SK-N-SH (cell line): ENCODE measurements at regions not wholly inside any gene's neighbourhood (a gene's known extent, or its start where the extent isn't known, plus 50 kb on each side); places are given as distances from the start of the nearest gene placed in this dataset.

Experiments used
- CTCF ChIA-PET: fragments of 300-600, 350-600 bp; formaldehyde crosslinking; extraction: SDS; loops from one replicate; lab custom pipeline; 2021; lab: Yijun Ruan, JAX
- POLR2A ChIA-PET: fragments of 350-600 bp; sonication (Branson Sonifier 250); formaldehyde crosslinking; extraction: SDS; loops from one replicate; lab custom pipeline; 2020; ENCODE audit warnings: antibody characterized with exemption, inconsistent platforms; lab: Yijun Ruan, JAX
- DNase-seq: peaks from one replicate; pipeline ENCODE4 v3.0.0; 2012
- H2AFZ ChIP-seq: fragments of 200-600 bp; sonication (generic); 2 replicates; pipeline ENCODE4 v1.8.1; 2016; ENCODE audit warnings: antibody characterized with exemption, mild to moderate bottlenecking, low read depth
- H3F3A ChIP-seq: fragments of 200-600 bp; sonication (generic); replicated peaks from 2 replicates; pipeline ENCODE3; 2016; ENCODE audit warnings: antibody characterized with exemption, mild to moderate bottlenecking; ENCODE audit not compliant: insufficient read depth
- H3K27ac ChIP-seq, 2 experiments: fragments of 200-500 bp in 1 of 2; fragments of 200-600 bp in 1 of 2; sonication (Bioruptor generic) in 1 of 2; sonication (generic), shearing (Covaris generic) in 1 of 2; 2 replicates each; pipeline versions ENCODE4 v1.5.1 to v1.6.1; 2014 to 2016; ENCODE audit warnings: low read depth in 2 of 2, inconsistent platforms in 1 of 2, low read length in 1 of 2, mild to moderate bottlenecking in 1 of 2, mixed read lengths in 1 of 2
- H3K27me3 ChIP-seq: fragments of 200-600 bp; sonication (generic), shearing (Covaris generic); 2 replicates; pipeline ENCODE4 v1.6.1; 2016; ENCODE audit warnings: mixed run types; ENCODE audit not compliant: insufficient read depth
- H3K36me3 ChIP-seq, 2 experiments: fragments of 200-500 bp in 1 of 2; fragments of 200-600 bp in 1 of 2; sonication (Bioruptor generic) in 1 of 2; sonication (generic) in 1 of 2; replicated peaks in 1 of 2; 2 replicates each; pipeline versions ENCODE3 to v1.5.1; 2014 to 2016; ENCODE audit warnings: low read length in 1 of 2, mild to moderate bottlenecking in 1 of 2; ENCODE audit not compliant: insufficient read depth in 2 of 2, control insufficient read depth in 1 of 2
- H3K4me1 ChIP-seq, 2 experiments: fragments of 200-500 bp in 1 of 2; fragments of 200-600 bp in 1 of 2; sonication (Bioruptor generic) in 1 of 2; sonication (generic), shearing (Covaris generic) in 1 of 2; 2 replicates each; pipeline versions ENCODE4 v1.5.1 to v1.6.1; 2014 to 2016; ENCODE audit warnings: low read depth in 1 of 2, low read length in 1 of 2, mixed run types in 1 of 2; ENCODE audit not compliant: insufficient read depth in 2 of 2, control insufficient read depth in 1 of 2
- H3K4me2 ChIP-seq: fragments of 200-600 bp; sonication (generic), shearing (Covaris generic); 2 replicates; pipeline ENCODE4 v1.6.1; 2017; ENCODE audit warnings: mixed run types
- H3K4me3 ChIP-seq, 2 experiments: fragments of 200-500 bp in 1 of 2; fragments of 200-600 bp in 1 of 2; sonication (Bioruptor generic) in 1 of 2; sonication (generic), shearing (Covaris generic) in 1 of 2; 2 replicates each; pipeline versions ENCODE4 v1.5.1 to v1.8.1; 2014 to 2016; ENCODE audit warnings: low read depth in 2 of 2, inconsistent platforms in 1 of 2, low read length in 1 of 2, mild to moderate bottlenecking in 1 of 2, mixed read lengths in 1 of 2, moderate library complexity in 1 of 2
- H3K79me2 ChIP-seq: fragments of 200-600 bp; sonication (generic); 2 replicates; pipeline ENCODE4 v1.8.1; 2017; ENCODE audit warnings: mild to moderate bottlenecking; ENCODE audit not compliant: insufficient read depth
- H3K9ac ChIP-seq: fragments of 200-600 bp; sonication (generic); 2 replicates; pipeline ENCODE4 v1.6.1; 2017; ENCODE audit warnings: mixed run types
- H3K9me2 ChIP-seq: fragments of 200-600 bp; sonication (generic); 2 replicates; pipeline ENCODE4 v1.6.1; 2017; ENCODE audit warnings: mixed run types
- H3K9me3 ChIP-seq: fragments of 200-600 bp; sonication (generic); 2 replicates; pipeline ENCODE4 v1.6.1; 2017; ENCODE audit warnings: mixed run types, mild to moderate bottlenecking, moderate library complexity
- H4K20me1 ChIP-seq: fragments of 200-600 bp; sonication (generic); 2 replicates; pipeline ENCODE4 v1.6.1; 2017; ENCODE audit warnings: mild to moderate bottlenecking, mixed run types; ENCODE audit not compliant: insufficient read depth
- CTCF ChIP-seq: fragments of 200-600 bp; sonication (generic); IDR thresholded peaks from 2 replicates; pipeline ENCODE4 v1.6.1; 2017; ENCODE audit warnings: antibody characterized with exemption, mild to moderate bottlenecking, moderate library complexity
- ELF1 ChIP-seq: IDR thresholded peaks from 2 replicates; pipeline ENCODE4 v1.4.0; 2012
- FOXJ3 ChIP-seq: sonication (generic); formaldehyde crosslinking; IDR thresholded peaks from 2 replicates; pipeline ENCODE4 v1.5.1; 2020; ENCODE audit warnings: mild to moderate bottlenecking, missing genetic modification reagents
- IRF3 ChIP-seq: fragments of 150-350 bp; IDR thresholded peaks from 2 replicates; pipeline ENCODE4 v1.6.1; 2016; ENCODE audit warnings: mild to moderate bottlenecking, low read depth, low read length
- JUND ChIP-seq: IDR thresholded peaks from 2 replicates; pipeline ENCODE4 v1.4.0; 2012
- MEF2A ChIP-seq: IDR thresholded peaks from 2 replicates; pipeline ENCODE4 v1.4.0; 2012; ENCODE audit warnings: low read depth, borderline replicate concordance
- MXI1 ChIP-seq: IDR thresholded peaks from 2 replicates; pipeline ENCODE4 v1.6.1; 2012; ENCODE audit warnings: mild to moderate bottlenecking, low read depth, low read length, improper control_type of control experiment
- NRF1 ChIP-seq: IDR thresholded peaks from 2 replicates; pipeline ENCODE4 v1.6.1; 2012; ENCODE audit warnings: low read depth, mild to moderate bottlenecking, low read length
- POLR2AphosphoS5 ChIP-seq: IDR thresholded peaks from 2 replicates; pipeline ENCODE4 v1.6.1; 2012; ENCODE audit warnings: low read depth, low read length
- REST ChIP-seq: IDR thresholded peaks from 2 replicates; pipeline ENCODE4 v1.6.1; 2012; ENCODE audit warnings: mild to moderate bottlenecking, low read depth, low read length, moderate library complexity
- TCF12 ChIP-seq: IDR thresholded peaks from 2 replicates; pipeline ENCODE4 v1.4.0; 2012
- USF2 ChIP-seq: fragments of 150-350 bp; IDR thresholded peaks from 2 replicates; pipeline ENCODE4 v1.6.1; 2017; ENCODE audit warnings: antibody characterized with exemption, low read length, low read depth, borderline replicate concordance
- ZBTB33 ChIP-seq: IDR thresholded peaks from 2 replicates; pipeline ENCODE4 v1.4.0; 2012; ENCODE audit warnings: low read depth, borderline replicate concordance
- WGBS: methylation state at CpG from one replicate; pipeline ENCODE4 v1.1.6; 2017; ENCODE audit warnings: low lambda C conversion rate; 5-methylcytosine and 5-hydroxymethylcytosine counted together

- H3K36me3 ChIP-seq = no peaks in the 10 kb centered on the region
- H2AFZ ChIP-seq = no peak overlapping the region
- no peak overlapping the region for H3K4me3 ChIP-seq
- peaks cover 20% of the 10 kb centered on the region for H3K9me3 ChIP-seq
- WGBS = 74% methylated on average over 2 of the region's 2 CpGs
- DNase-seq = no peak
- TF ChIP-seq NRF1 (no peak), USF2 (no peak), MXI1 (no peak), TCF12 (no peak), CTCF (no peak), MEF2A (no peak), POLR2AphosphoS5 (no peak), FOXJ3 (no peak), JUND (no peak)
- TF ChIP-seq, all 33 proteins: peak for 0
- Histone ChIP-seq H3K9me2 (no peaks in the 10 kb centered on the region), H3F3A (no peaks in the 10 kb centered on the region), H3K4me2 (no peak overlapping the region), H3K4me1 (no peaks in the 10 kb centered on the region), H3K9ac (no peak overlapping the region), H3K79me2 (no peaks in the 10 kb centered on the region), H4K20me1 (no peaks in the 10 kb centered on the region), H3K27ac (no peak overlapping the region), H3K27me3 (no peaks in the 10 kb centered on the region)
- CTCF ChIA-PET = no interaction called here
- POLR2A ChIA-PET = no interaction called here
These were observed 124.4 kb upstream of the MAP1B start for GRCh38 chr5:71982717-71983395.

GRCh38 chr5:71986101-71986500 lies 121.2 kb upstream of the MAP1B start:
- Histone ChIP-seq H3K4me2 (no peak overlapping the region), H4K20me1 (no peaks in the 10 kb centered on the region), H3K4me3 (no peak overlapping the region), H3K79me2 (no peaks in the 10 kb centered on the region), H3K36me3 (no peaks in the 10 kb centered on the region), H3K9me3 (peaks cover 20% of the 10 kb centered on the region), H3F3A (no peaks in the 10 kb centered on the region), H3K9me2 (no peaks in the 10 kb centered on the region), H2AFZ (no peak overlapping the region), H3K9ac (no peak overlapping the region), H3K4me1 (no peaks in the 10 kb centered on the region), H3K27me3 (no peaks in the 10 kb centered on the region), H3K27ac (no peak overlapping the region)
- 85% methylated on average over 2 of the region's 2 CpGs for WGBS
- CTCF ChIA-PET = no interaction called here
- no peak for DNase-seq
- TF ChIP-seq NRF1 (no peak), TCF12 (no peak), ZBTB33 (no peak), IRF3 (no peak), REST (no peak), ELF1 (no peak)
- POLR2A ChIA-PET = no interaction called here
